A673 (cell line): ENCODE measurements at regions not wholly inside any gene's neighbourhood (a gene's known extent, or its start where the extent isn't known, plus 50 kb on each side); places are given as distances from the start of the nearest gene placed in this dataset.

Experiments
- BruUV-seq: library from RNA; stranded (reverse); fragments of 400-500 nt; replicated peaks from 2 replicates; lab custom pipeline; 2021; lab: Mats Ljungman, UMichigan
- CTCF ChIA-PET: fragments of 300-600 bp; sonication (Branson Sonifier 250); formaldehyde crosslinking; loops from one replicate; lab custom pipeline; 2022; ENCODE audit warnings: antibody characterized with exemption; lab: Charles Lee
- POLR2A ChIA-PET: fragments of 300-600 bp; sonication (Branson Sonifier 250); formaldehyde crosslinking; loops from one replicate; lab custom pipeline; 2022; ENCODE audit warnings: antibody characterized with exemption; ENCODE audit not compliant: low non-redundant PET; lab: Charles Lee
- DNase-seq: peaks from one replicate; pipeline ENCODE4 v3.0.0-alpha.2; 2015; ENCODE audit warnings: low spot score
- H3K27ac ChIP-seq: fragments of 200-600 bp; sonication (generic); 2 replicates; pipeline ENCODE4 v1.5.1; 2016; ENCODE audit warnings: mixed run types, low read depth, mild to moderate bottlenecking, mixed read lengths, antibody characterized with exemption, low read length; ENCODE audit not compliant: poor library complexity, severe bottlenecking
- H3K27me3 ChIP-seq: fragments of 200-600 bp; sonication (generic); replicated peaks from 2 replicates; pipeline ENCODE4 v1.6.1; 2017; ENCODE audit warnings: mixed run types, low read depth, mild to moderate bottlenecking, mixed read lengths, antibody characterized with exemption, low read length; ENCODE audit not compliant: insufficient read depth, poor library complexity
- H3K36me3 ChIP-seq: fragments of 200-600 bp; sonication (generic); 2 replicates; pipeline ENCODE4 v1.6.1; 2016; ENCODE audit warnings: mixed run types, mild to moderate bottlenecking, mixed read lengths, antibody characterized with exemption, low read length; ENCODE audit not compliant: insufficient read depth, poor library complexity, severe bottlenecking
- H3K4me1 ChIP-seq: fragments of 200-600 bp; sonication (generic); 2 replicates; pipeline ENCODE4 v1.6.1; 2017; ENCODE audit warnings: mixed run types, mild to moderate bottlenecking, mixed read lengths, antibody characterized with exemption, low read length; ENCODE audit not compliant: insufficient read depth, poor library complexity, severe bottlenecking
- H3K4me3 ChIP-seq: fragments of 200-600 bp; sonication (generic); 2 replicates; pipeline ENCODE4 v1.5.1; 2016; ENCODE audit warnings: low read depth, mixed run types, mild to moderate bottlenecking, mixed read lengths, low read length; ENCODE audit not compliant: poor library complexity, severe bottlenecking
- H3K9me3 ChIP-seq: fragments of 200-600 bp; sonication (generic); 2 replicates; pipeline ENCODE4 v1.6.1; 2016; ENCODE audit warnings: mixed run types, low read depth, mild to moderate bottlenecking, mixed read lengths, antibody characterized with exemption, low read length; ENCODE audit not compliant: poor library complexity, severe bottlenecking
- EZH2 ChIP-seq: fragments of 200-600 bp; sonication (generic); IDR thresholded peaks from 2 replicates; pipeline ENCODE4 v1.6.1; 2017; ENCODE audit warnings: borderline replicate concordance, low read depth, mild to moderate bottlenecking, mixed read lengths, antibody characterized with exemption, low read length; ENCODE audit not compliant: poor library complexity, severe bottlenecking
- intact Hi-C: fragments of 100-400 bp; cut with micrococcal nuclease; formaldehyde crosslinking; loops from one replicate; pipeline ENCODE4 v1.10.0; 2022; ENCODE audit not compliant: unreplicated experiment
- TF ChIP-seq, protein P1 (sequence below): fragments of 300-800, 200-600 bp; sonication (generic); conservative IDR thresholded peaks from 2 replicates; pipeline ENCODE4 v1.5.1; 2017; ENCODE audit warnings: low read depth, mild to moderate bottlenecking, antibody characterized with exemption, low read length, moderate library complexity, mixed read lengths

DNA sequence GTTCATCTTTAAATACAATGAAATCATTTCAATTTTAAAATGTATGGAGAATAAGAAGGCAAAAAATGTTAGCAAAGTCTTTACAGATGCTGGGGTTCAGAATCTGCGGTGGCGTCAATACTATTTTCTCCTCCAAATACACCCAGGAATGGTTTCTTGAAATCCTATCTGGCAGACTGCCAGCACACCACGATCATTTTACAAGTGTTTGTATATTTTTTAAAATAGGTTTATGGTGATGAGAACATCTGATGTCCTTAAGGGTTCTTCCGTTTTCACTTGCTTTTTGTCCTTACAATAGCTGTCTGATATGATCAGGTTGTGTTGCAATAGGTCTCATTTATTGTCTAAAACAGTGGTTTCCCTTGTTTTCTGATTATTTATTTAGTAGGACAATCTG, 89.6 kb downstream of the CMPK2 start:
- Histone ChIP-seq H3K27ac (no peak overlapping the region), H3K4me3 (no peak overlapping the region), H3K36me3 (no peaks in the 10 kb centered on the region), H3K27me3 (no peaks in the 10 kb centered on the region), H3K9me3 (no peaks in the 10 kb centered on the region), H3K4me1 (peaks cover 21% of the 10 kb centered on the region)
- ChIA-PET CTCF (no interaction called here), POLR2A (no interaction called here)
- DNase-seq, result no peak
- BruUV-seq, result no TSS peak
- intact Hi-C loops, result loop anchor here (10.0 kb wide), 3 partner anchors 1081 to 1701 kb away; partner anchors contain the start of gene SOX11
- TF ChIP-seq, protein P1, sequence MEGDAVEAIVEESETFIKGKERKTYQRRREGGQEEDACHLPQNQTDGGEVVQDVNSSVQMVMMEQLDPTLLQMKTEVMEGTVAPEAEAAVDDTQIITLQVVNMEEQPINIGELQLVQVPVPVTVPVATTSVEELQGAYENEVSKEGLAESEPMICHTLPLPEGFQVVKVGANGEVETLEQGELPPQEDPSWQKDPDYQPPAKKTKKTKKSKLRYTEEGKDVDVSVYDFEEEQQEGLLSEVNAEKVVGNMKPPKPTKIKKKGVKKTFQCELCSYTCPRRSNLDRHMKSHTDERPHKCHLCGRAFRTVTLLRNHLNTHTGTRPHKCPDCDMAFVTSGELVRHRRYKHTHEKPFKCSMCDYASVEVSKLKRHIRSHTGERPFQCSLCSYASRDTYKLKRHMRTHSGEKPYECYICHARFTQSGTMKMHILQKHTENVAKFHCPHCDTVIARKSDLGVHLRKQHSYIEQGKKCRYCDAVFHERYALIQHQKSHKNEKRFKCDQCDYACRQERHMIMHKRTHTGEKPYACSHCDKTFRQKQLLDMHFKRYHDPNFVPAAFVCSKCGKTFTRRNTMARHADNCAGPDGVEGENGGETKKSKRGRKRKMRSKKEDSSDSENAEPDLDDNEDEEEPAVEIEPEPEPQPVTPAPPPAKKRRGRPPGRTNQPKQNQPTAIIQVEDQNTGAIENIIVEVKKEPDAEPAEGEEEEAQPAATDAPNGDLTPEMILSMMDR, result no peak
- no peak for TF ChIP-seq EZH2

DNA sequence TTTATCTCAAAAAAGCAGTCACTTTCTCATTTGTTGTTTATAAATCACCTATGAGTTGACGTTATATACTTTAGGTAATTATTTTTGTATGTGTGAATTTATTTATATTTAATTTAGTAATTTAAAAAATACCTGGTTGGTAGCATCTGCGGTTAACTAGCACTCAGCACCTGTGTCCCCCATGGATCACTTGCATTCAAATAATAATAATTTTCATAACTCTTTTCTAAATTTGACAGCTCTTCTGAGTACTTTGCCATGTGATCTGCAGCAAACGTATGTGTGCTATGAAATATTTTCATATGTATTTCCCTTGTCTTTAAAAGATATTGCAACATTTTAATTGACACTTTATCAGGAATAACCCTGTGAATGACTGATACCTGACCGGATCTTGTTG, 88.1 kb downstream of the CMPK2 start:
- Histone ChIP-seq H3K36me3 (no peaks in the 10 kb centered on the region), H3K4me3 (no peak overlapping the region), H3K27me3 (no peaks in the 10 kb centered on the region), H3K27ac (no peak overlapping the region), H3K9me3 (no peaks in the 10 kb centered on the region), H3K4me1 (peaks cover 18% of the 10 kb centered on the region)
- no peak for TF ChIP-seq EZH2
- TF ChIP-seq, protein P1, result no peak
- DNase-seq, result no peak
- POLR2A ChIA-PET, result no interaction called here
- BruUV-seq, result no TSS peak
- CTCF ChIA-PET, result no interaction called here
- intact Hi-C loops, result loop anchor here (10.0 kb wide), 3 partner anchors 1083 to 1703 kb away; partner anchors contain the start of gene SOX11

DNA sequence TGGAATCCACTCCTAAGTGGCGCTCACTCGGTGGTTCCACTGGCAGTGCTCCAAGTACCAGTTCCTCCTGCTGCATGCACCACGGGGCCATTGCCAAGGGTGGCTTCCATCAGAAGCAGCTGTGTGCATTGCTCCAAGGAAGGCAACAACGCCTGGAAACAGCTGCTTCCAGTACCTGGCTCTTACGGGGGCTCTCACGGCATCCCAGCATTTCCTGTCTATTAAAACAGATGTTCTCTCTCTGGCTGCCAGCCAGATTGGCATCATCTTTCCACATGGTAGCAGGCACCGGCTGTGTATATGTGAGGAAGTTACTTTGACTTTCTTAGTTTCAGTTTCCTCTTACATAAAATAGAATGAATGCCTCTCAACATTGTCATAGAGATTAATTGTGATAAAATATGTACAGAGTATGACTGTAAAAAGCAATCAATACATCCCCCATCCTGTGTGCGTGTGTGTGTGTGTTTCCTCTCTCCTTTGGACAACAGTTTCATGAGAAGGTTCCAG, 84.9 kb downstream of the CMPK2 start:
- ChIA-PET POLR2A (no interaction called here), CTCF (no interaction called here)
- peak overlapping the region; percentile 31 for H3K27ac ChIP-seq
- no peak overlapping the region for H3K4me3 ChIP-seq
- BruUV-seq, result no TSS peak
- no peak for TF ChIP-seq EZH2
- TF ChIP-seq, protein P1, result no peak
- peak; percentile 89 for DNase-seq
- H3K4me1 ChIP-seq, result peaks cover 14% of the 10 kb centered on the region
- H3K36me3 ChIP-seq, result no peaks in the 10 kb centered on the region
- H3K9me3 ChIP-seq, result no peaks in the 10 kb centered on the region
- H3K27me3 ChIP-seq, result no peaks in the 10 kb centered on the region
- intact Hi-C loops, result no loop called here
